ENCODE measurements at regions not wholly inside any gene's neighbourhood (a gene's known extent, or its start where the extent isn't known, plus 50 kb on each side); places are given as distances from the start of the nearest gene placed in this dataset.

GRCh38 chr18:64982414-64983055, 768.3 kb upstream of the CDH7 start:
- DNase-seq = no peak

- DNase-seq = no peak
Observed at GRCh38 chr18:64981915-64982314, 768.9 kb upstream of the CDH7 start.

DNA sequence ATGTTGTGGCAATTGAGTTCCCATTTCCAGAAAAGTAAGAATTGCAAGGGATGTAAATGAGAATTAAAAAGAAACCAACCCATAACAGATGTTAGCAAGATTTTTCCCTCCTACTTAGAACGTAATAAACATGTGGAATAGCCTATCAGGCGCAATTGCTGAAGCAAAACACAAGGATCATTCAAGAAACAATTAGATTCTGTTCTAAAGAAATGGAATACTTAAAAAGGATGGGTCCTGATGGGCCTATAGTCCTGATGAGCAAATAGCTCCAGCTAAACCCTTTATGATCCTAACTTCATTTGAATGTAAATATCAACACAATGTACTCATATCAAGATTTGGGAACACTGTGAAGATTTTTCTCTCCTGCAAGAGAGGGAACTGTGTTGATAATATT, 771.0 kb upstream of the CDH7 start:
- no peak for DNase-seq

- no peak for DNase-seq
Observed at GRCh38 chr18:64974391-64975125, 776.3 kb upstream of the CDH7 start.

GRCh38 chr18:64972545-64972944, 778.3 kb upstream of the CDH7 start:
- no peak for DNase-seq

- DNase-seq = peak; percentile 67
Observed at GRCh38 chr18:64966667-64967066, 784.1 kb upstream of the CDH7 start.

- no peak for DNase-seq
Observed at GRCh38 chr18:64956465-64956864, 794.3 kb upstream of the CDH7 start.

- DNase-seq = no peak
Observed at GRCh38 chr18:64949885-64950284, 800.9 kb upstream of the CDH7 start.

GRCh38 chr18:64936671-64937070, 787.8 kb upstream of the LINC00305 start:
- no peak for DNase-seq

DNA sequence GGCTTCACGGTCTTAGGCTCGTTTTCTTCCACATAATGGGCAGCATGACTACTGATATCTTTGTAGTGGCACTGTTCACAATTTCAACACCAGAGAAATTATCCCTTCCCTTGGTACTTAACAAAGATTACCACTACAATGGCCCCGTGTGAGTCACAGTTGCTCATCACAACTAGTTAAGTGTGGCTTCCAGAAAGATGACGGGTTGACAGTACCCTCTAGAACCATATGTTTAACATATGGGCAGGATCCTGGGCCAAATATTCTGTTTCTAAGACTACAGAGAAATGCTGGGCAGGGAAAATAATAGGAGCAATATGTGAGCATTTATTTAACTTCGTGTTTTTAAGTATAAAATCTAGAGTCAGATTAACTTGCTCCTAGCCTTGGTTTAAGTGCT, 780.1 kb upstream of the LINC00305 start:
- peak; percentile 70 for DNase-seq

DNA sequence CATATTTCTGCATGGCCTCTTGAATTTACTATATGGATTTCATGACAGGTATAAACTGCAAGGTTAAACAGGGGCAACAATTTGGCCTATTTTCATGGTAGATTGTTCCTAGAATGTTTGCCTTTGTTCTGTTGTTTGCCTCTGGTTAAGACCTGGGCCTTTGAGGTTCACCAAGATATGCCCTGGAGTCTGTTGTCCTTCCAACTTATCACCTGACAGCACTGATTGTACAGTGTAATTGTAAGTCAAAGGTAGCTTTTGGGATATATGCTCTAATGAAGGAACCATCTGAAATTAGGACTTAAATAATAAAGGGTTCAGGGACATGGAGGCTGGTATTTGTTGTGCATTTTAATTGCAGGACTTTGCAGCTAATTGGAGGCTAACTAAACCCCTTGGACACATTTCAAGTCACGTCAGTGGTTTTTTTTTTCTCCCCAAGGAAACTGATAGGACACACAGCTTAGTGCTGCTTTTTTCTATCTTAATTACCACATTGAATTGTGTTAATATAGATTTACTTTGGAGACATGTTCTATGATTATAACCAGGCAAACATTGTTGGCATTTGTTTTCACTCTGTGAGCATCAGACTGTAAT, 771.2 kb upstream of the LINC00305 start:
- no peak for DNase-seq

DNA sequence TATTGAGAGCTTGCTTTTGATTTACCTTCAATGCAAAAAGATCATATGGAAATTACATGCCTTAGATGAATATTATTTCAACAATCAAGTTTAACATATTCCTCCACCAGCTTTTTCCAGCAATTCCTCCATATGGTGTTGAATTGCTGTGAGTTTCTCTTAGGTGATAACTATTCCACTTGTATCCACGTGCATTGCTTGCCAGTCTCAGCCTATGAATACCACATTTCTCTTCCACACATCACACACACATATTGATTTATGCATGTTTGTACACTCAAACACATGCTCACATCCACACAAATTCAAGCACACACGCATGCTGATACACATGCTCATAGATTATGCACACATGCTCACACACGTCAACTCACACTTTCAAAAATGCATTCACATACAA, 770.0 kb upstream of the LINC00305 start:
- no peak for DNase-seq

DNA sequence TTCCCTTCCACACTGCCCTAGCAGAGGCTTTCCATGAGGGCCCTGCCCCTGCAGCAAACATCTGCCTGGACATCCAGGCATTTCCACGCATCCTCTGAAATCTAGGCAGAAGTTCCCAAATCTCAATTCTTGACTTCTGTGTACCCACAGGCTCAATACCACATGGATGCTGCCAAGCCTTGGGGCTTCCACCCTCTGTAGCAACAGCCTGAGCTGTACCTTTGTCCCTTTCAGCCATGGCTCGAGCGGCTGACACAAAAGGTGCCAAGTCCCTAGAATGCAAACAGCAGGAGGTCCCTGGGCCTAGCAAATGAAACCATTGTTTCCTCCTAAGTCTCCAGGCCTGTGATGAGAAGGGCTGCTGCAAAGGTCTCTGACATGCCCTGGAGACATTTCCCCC, 744.5 kb upstream of the LINC00305 start:
- DNase-seq = no peak

DNA sequence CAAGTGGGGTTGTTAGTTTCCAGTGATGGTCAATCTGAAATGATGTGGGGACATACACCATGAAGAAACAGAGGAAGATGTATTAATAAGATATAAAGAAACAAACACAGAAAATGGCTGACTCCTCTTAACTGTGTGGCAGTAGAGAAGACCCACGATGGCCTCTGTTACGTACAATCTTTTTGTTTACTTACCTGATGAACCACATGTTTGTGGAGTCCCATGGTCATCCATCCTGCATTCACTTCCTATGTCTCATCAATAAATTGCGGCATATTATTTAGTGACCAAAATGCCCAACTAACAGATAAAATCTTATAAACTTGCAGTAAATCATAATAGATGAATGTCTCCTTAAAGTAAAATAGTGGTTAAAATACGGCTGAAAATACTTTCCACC, 740.1 kb upstream of the LINC00305 start:
- no peak for DNase-seq

DNA sequence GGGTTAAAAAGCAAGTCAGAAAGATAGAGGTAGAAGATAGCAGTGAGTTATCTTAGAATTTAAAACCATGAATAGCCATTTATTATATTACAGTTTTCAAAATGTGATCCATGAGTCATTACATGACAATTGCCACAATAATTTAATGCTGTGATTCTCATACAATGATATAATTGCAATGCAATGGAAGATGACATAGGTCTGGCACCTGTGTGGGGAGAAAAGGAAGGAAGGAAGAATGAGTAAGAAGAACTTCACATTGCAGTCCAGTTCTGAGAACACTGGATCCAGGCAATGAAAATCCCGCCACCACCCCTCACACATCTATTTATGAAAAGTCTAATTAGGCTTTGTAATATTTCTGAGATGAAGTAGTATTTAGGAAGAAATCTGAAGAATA, 738.1 kb upstream of the LINC00305 start:
- no peak for DNase-seq

- no peak for DNase-seq
Observed at GRCh38 chr18:64882896-64883295, 734.0 kb upstream of the LINC00305 start.

DNA sequence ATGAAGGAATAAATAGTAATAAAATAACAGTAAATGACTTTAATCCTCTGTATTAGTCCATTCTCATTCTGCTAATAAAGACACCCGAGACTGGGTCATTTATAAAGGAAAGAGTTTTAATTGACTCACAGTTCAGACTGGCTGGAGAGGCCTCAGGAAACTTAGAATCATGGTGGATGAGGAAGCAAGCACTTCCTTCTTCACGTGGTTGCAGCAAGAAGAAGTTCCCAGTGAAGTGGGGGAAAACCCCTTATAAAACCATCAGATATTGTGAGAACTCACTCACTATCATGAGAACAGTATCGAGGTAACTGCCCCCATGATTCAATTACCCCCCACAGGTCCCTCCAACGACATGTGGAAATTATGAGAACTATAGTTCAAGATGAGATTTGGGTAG, 727.9 kb upstream of the LINC00305 start:
- no peak for DNase-seq

- no peak for DNase-seq
Observed at GRCh38 chr18:64872710-64873458, 724.0 kb upstream of the LINC00305 start.

GRCh38 chr18:64854112-64854511, 705.2 kb upstream of the LINC00305 start:
- no peak for DNase-seq

- no peak for DNase-seq
Observed at GRCh38 chr18:64852281-64852680, 703.4 kb upstream of the LINC00305 start.

- DNase-seq = no peak
Observed at GRCh38 chr18:64851726-64852125, 702.8 kb upstream of the LINC00305 start.

GRCh38 chr18:64850791-64851190, 701.9 kb upstream of the LINC00305 start:
- no peak for DNase-seq

- DNase-seq = no peak
Observed at GRCh38 chr18:64840911-64841701, 692.2 kb upstream of the LINC00305 start.

All from NCI-H1694 (cell line).